CD4-positive, alpha-beta T cell (primary cell): ENCODE measurements at regions not wholly inside any gene's neighbourhood (a gene's known extent, or its start where the extent isn't known, plus 50 kb on each side); places are given as distances from the start of the nearest gene placed in this dataset.

Experiments used
- ATAC-seq: fragments of 200-7000 bp; cut with Tn5 transposase; one replicate; pipeline ENCODE4 v1.10.0; 2022; ENCODE audit warnings: mild to moderate bottlenecking; ENCODE audit not compliant: poor library complexity
- CTCF ChIA-PET: fragments of 350-600 bp; sonication (Branson Sonifier 250); formaldehyde crosslinking; loops from one replicate; lab custom pipeline; 2021; ENCODE audit warnings: antibody characterized with exemption, inconsistent platforms; lab: Charles Lee
- POLR2A ChIA-PET: fragments of 350-600 bp; sonication (Branson Sonifier 250); formaldehyde crosslinking; loops from one replicate; lab custom pipeline; 2021; ENCODE audit warnings: antibody characterized with exemption, inconsistent platforms; lab: Charles Lee
- DNase-seq, 14 experiments: peaks; one replicate each; pipeline ENCODE4 v3.0.0-alpha.2; 2013 to 2020; ENCODE audit warnings: mixed read lengths in 2 of 14
- H3K27ac ChIP-seq, 2 donors: one replicate each; pipeline versions ENCODE4 v1.5.1 to v1.7.0; 2013; ENCODE audit warnings: low read length in 2 of 2, low read depth in 1 of 2, mild to moderate bottlenecking in 1 of 2
- H3K27me3 ChIP-seq, 2 experiments: 1 replicate in 1 of 2; 2 replicates in 1 of 2; pipeline versions ENCODE4 v1.6.1 to v1.7.0; 2013; ENCODE audit warnings: low read length in 2 of 2, control low read depth in 1 of 2, mild to moderate bottlenecking in 1 of 2, moderate library complexity in 1 of 2; ENCODE audit not compliant: insufficient read depth in 2 of 2, control insufficient read depth in 1 of 2
- H3K36me3 ChIP-seq: one replicate; pipeline ENCODE4 v1.6.1; 2013; ENCODE audit warnings: low read length, control low read depth; ENCODE audit not compliant: insufficient read depth
- H3K4me1 ChIP-seq: one replicate; pipeline ENCODE4 v1.6.1; 2013; ENCODE audit warnings: low read length, control low read depth; ENCODE audit not compliant: insufficient read depth
- H3K4me3 ChIP-seq: one replicate; pipeline ENCODE4 v1.5.1; 2013; ENCODE audit warnings: mild to moderate bottlenecking, low read length, moderate library complexity
- H3K9me3 ChIP-seq, 2 experiments: 1 replicate in 1 of 2; 2 replicates in 1 of 2; pipeline versions ENCODE4 v1.6.1 to v1.7.0; 2013; ENCODE audit warnings: low read length in 2 of 2, mild to moderate bottlenecking in 2 of 2, control low read depth in 1 of 2, moderate library complexity in 1 of 2; ENCODE audit not compliant: control insufficient read depth in 1 of 2, insufficient read depth in 1 of 2
- H3K27ac Mint-ChIP-seq: one replicate; pipeline ENCODE4 v1.8.0; 2020; ENCODE audit warnings: mixed read lengths
- H3K27me3 Mint-ChIP-seq: one replicate; pipeline ENCODE4 v1.8.0; 2021; ENCODE audit warnings: mixed read lengths
- H3K36me3 Mint-ChIP-seq: one replicate; pipeline ENCODE4 v1.8.0; 2021; ENCODE audit warnings: low read depth, mixed read lengths
- H3K4me1 Mint-ChIP-seq: one replicate; pipeline ENCODE4 v1.8.0; 2021; ENCODE audit warnings: low read depth, mixed read lengths
- H3K4me3 Mint-ChIP-seq: one replicate; pipeline ENCODE4 v1.8.0; 2020; ENCODE audit warnings: mild to moderate bottlenecking, mixed read lengths
- H3K9me3 Mint-ChIP-seq: one replicate; pipeline ENCODE4 v1.8.0; 2020; ENCODE audit warnings: mixed read lengths
- intact Hi-C, 2 experiments: fragments of 100-400 bp; cut with DNase I in 1 of 2; cut with micrococcal nuclease in 1 of 2; formaldehyde crosslinking; loops; one replicate each; pipeline versions ENCODE4 v1.15.1 to v1.9.0; 2023 to 2025; cut with DNase I, micrococcal nuclease
- TF ChIP-seq, protein P1 (sequence below): fragments of 200-600 bp; IDR thresholded peaks from one replicate; pipeline ENCODE4 v1.8.0; 2022; ENCODE audit warnings: antibody characterized with exemption, mild to moderate bottlenecking

DNA sequence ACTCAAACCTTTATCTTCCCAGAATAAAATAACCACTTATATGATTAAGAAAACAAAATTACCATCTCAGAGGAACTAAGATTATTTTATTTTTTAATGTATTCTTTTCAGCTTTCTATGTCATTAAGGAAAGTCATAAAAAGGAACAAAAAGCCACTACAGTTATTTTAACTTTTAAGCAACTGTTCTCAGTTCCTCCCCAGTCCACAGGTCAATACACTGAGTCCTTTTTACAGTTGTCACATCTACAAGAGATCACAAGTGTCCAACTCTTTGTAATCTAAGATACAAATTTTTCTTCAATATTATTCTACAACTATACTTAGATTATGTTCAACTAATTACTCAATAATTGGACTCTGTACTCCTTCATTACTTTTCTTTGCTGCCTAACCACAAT is 782.8 kb upstream of the ACO1 start:
- POLR2A ChIA-PET: no interaction called here
- intact Hi-C loops: no loop called here
- Histone ChIP-seq H3K27ac (no peak overlapping the region), H3K4me3 (no peak overlapping the region), H3K9me3 (no peaks in the 10 kb centered on the region), H3K4me1 (peaks cover 6% of the 10 kb centered on the region), H3K36me3 (no peaks in the 10 kb centered on the region), H3K27me3 (no peaks in the 10 kb centered on the region)
- no peaks in the 10 kb centered on the region for H3K36me3 Mint-ChIP-seq
- ATAC-seq (no peak), DNase-seq (no peak)
- H3K4me1 Mint-ChIP-seq: peaks cover 10% of the 10 kb centered on the region
- no peaks in the 10 kb centered on the region for H3K27me3 Mint-ChIP-seq
- TF ChIP-seq, protein P1, sequence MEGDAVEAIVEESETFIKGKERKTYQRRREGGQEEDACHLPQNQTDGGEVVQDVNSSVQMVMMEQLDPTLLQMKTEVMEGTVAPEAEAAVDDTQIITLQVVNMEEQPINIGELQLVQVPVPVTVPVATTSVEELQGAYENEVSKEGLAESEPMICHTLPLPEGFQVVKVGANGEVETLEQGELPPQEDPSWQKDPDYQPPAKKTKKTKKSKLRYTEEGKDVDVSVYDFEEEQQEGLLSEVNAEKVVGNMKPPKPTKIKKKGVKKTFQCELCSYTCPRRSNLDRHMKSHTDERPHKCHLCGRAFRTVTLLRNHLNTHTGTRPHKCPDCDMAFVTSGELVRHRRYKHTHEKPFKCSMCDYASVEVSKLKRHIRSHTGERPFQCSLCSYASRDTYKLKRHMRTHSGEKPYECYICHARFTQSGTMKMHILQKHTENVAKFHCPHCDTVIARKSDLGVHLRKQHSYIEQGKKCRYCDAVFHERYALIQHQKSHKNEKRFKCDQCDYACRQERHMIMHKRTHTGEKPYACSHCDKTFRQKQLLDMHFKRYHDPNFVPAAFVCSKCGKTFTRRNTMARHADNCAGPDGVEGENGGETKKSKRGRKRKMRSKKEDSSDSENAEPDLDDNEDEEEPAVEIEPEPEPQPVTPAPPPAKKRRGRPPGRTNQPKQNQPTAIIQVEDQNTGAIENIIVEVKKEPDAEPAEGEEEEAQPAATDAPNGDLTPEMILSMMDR: no peak
- no peaks in the 10 kb centered on the region for H3K9me3 Mint-ChIP-seq
- CTCF ChIA-PET: no interaction called here
- no peak overlapping the region for H3K4me3 Mint-ChIP-seq
- no peak overlapping the region for H3K27ac Mint-ChIP-seq

DNA sequence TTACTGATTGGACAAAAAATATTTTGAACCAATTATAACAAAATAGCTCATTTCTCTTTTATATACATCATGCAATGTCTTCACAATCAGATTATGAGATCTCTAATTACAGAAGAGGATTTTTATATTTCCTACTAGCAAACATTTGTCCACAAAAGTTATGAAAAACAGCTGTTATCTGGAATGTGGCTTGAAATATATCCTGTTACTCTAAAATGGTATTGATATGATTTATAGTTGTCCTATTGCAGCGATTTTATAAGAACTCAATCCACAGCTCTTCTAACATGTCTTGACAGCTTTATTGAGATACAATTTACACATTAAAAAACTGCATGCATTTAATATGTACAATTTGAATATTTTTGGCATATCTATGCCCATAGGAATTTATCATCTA is 779.9 kb upstream of the ACO1 start:
- Mint-ChIP-seq H3K4me3 (no peak overlapping the region), H3K36me3 (no peaks in the 10 kb centered on the region), H3K9me3 (no peaks in the 10 kb centered on the region), H3K27ac (no peak overlapping the region), H3K27me3 (no peaks in the 10 kb centered on the region), H3K4me1 (no peaks in the 10 kb centered on the region)
- no peaks in the 10 kb centered on the region for H3K4me1 ChIP-seq
- ChIA-PET POLR2A (interaction anchor here (0.8 kb wide), 1 partner anchor 14 kb away, joined by 3 read pairs; no protein-coding TSS in a partner anchor), CTCF (interaction anchor here (0.6 kb wide), 1 partner anchor 454 kb away, joined by 4 read pairs; no protein-coding TSS in a partner anchor)
- no peak overlapping the region for H3K27ac ChIP-seq
- H3K4me3 ChIP-seq: no peak overlapping the region
- no peaks in the 10 kb centered on the region for H3K9me3 ChIP-seq
- DNase-seq: no peak
- TF ChIP-seq, protein P1: no peak
- no peak for ATAC-seq
- H3K27me3 ChIP-seq: no peaks in the 10 kb centered on the region
- H3K36me3 ChIP-seq: no peaks in the 10 kb centered on the region
- intact Hi-C loops: no loop called here

DNA sequence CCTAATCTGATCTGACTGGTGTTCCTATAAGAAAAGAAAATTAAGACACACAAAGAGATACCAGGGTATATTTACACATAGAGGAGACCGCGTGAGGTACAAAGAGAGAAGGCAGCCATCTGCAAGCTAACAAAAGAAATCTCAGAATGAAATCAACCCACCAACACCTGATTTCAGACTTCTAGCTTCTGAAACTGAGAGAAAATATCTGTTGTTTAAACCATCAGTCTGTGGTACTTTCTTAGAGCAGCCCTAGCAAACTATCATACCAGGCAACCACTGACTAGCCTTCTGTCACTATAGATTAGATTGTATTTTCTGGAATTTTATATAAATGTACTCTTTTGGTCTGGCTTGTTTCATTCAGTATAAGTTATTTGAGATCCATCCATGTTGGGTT is 779.3 kb upstream of the ACO1 start:
- CTCF ChIA-PET: no interaction called here
- POLR2A ChIA-PET: interaction anchor here (0.8 kb wide), 1 partner anchor 13 kb away, joined by 3 read pairs; no protein-coding TSS in a partner anchor
- no peak for ATAC-seq

More for the DNA sequence above, 779.3 kb upstream of the ACO1 start:
- H3K4me1 ChIP-seq: no peaks in the 10 kb centered on the region
- no peak overlapping the region for H3K27ac Mint-ChIP-seq
- DNase-seq: no peak
- no peak overlapping the region for H3K4me3 Mint-ChIP-seq
- H3K27me3 Mint-ChIP-seq: no peaks in the 10 kb centered on the region
- no peaks in the 10 kb centered on the region for H3K9me3 Mint-ChIP-seq
- no peaks in the 10 kb centered on the region for H3K36me3 Mint-ChIP-seq
- no peak overlapping the region for H3K4me3 ChIP-seq
- no peak overlapping the region for H3K27ac ChIP-seq
- intact Hi-C loops: no loop called here
- H3K9me3 ChIP-seq: no peaks in the 10 kb centered on the region
- H3K4me1 Mint-ChIP-seq: no peaks in the 10 kb centered on the region
- TF ChIP-seq, protein P1: no peak
- no peaks in the 10 kb centered on the region for H3K36me3 ChIP-seq
- no peaks in the 10 kb centered on the region for H3K27me3 ChIP-seq
